ENCODE measurements at regions not wholly inside any gene's neighbourhood (a gene's known extent, or its start where the extent isn't known, plus 50 kb on each side); places are given as distances from the start of the nearest gene placed in this dataset.

DNA sequence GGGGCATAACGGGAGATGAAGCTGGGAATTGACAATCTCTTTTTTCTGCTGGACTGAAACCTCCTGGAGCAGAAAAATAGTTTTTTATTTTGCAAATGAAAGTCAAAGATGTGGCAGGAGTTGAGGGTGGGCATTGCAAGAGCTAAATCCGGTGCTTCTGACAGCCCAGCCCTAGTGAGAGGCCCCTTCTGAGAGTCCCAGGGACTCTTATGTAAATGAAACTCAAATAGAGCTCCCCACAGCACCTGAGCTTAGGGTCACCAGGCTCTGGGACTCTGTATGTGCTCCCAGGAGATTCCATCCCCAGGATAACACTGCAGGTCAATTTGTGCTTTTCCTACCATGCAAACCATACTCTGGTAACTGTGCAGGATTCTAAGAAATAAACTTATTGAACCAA is 192.8 kb downstream of the ANKRD30B start:
- no peak for TF ChIP-seq POLR2AphosphoS5 (IDR thresholded peaks at IDR 0.05)
- TF ChIP-seq, protein P1, sequence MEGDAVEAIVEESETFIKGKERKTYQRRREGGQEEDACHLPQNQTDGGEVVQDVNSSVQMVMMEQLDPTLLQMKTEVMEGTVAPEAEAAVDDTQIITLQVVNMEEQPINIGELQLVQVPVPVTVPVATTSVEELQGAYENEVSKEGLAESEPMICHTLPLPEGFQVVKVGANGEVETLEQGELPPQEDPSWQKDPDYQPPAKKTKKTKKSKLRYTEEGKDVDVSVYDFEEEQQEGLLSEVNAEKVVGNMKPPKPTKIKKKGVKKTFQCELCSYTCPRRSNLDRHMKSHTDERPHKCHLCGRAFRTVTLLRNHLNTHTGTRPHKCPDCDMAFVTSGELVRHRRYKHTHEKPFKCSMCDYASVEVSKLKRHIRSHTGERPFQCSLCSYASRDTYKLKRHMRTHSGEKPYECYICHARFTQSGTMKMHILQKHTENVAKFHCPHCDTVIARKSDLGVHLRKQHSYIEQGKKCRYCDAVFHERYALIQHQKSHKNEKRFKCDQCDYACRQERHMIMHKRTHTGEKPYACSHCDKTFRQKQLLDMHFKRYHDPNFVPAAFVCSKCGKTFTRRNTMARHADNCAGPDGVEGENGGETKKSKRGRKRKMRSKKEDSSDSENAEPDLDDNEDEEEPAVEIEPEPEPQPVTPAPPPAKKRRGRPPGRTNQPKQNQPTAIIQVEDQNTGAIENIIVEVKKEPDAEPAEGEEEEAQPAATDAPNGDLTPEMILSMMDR (IDR thresholded peaks at IDR 0.05), result no peak

All from breast epithelium (tissue), 3 donors.